IMR-90 (cell line): ENCODE measurements at regions not wholly inside any gene's neighbourhood (a gene's known extent, or its start where the extent isn't known, plus 50 kb on each side); places are given as distances from the start of the nearest gene placed in this dataset.

Experiments
- ATAC-seq: fragments of 200-7000 bp; cut with Tn5 transposase; 2 replicates; pipeline ENCODE4 v1.9.1; 2020; ENCODE audit warnings: low read depth, mild to moderate bottlenecking, moderate library complexity
- BruUV-seq: library from RNA; stranded (reverse); fragments of 400-500 nt; replicated peaks from 2 replicates; lab custom pipeline; 2021; lab: Mats Ljungman, UMichigan
- CTCF ChIA-PET: fragments of 300-600 bp; formaldehyde crosslinking; extraction: SDS; loops from one replicate; lab custom pipeline; 2021; ENCODE audit warnings: antibody characterized with exemption; lab: Yijun Ruan, JAX
- POLR2A ChIA-PET: fragments of 300-600 bp; sonication (Branson Sonifier 250); formaldehyde crosslinking; loops from one replicate; lab custom pipeline; 2022; ENCODE audit warnings: antibody characterized with exemption; ENCODE audit not compliant: unreplicated experiment; lab: Charles Lee
- DNase-seq: peaks from one replicate; pipeline ENCODE4 v3.0.0; 2013
- H2AFZ ChIP-seq: replicated peaks from 2 replicates; pipeline ENCODE3; 2013; ENCODE audit warnings: low read length, mild to moderate bottlenecking; ENCODE audit not compliant: poor library complexity
- H2AK5ac ChIP-seq: 2 replicates; pipeline ENCODE4 v1.6.1; 2013; ENCODE audit warnings: low read depth, low read length, inconsistent platforms
- H2AK9ac ChIP-seq: replicated peaks from 2 replicates; pipeline ENCODE3; 2013; ENCODE audit warnings: mild to moderate bottlenecking, low read depth, low read length, moderate library complexity; ENCODE audit not compliant: poor library complexity
- H2BK120ac ChIP-seq: 2 replicates; pipeline ENCODE4 v1.6.1; 2013; ENCODE audit warnings: low read depth, low read length, inconsistent platforms
- H2BK15ac ChIP-seq: 3 replicates; pipeline ENCODE4 v1.6.1; 2013; ENCODE audit warnings: low read depth, low read length, inconsistent platforms
- H2BK20ac ChIP-seq: 2 replicates; pipeline ENCODE4 v1.6.1; 2013; ENCODE audit warnings: low read depth, mild to moderate bottlenecking, inconsistent platforms, low read length, moderate library complexity
- H2BK5ac ChIP-seq: 2 replicates; pipeline ENCODE4 v1.6.1; 2013; ENCODE audit warnings: mild to moderate bottlenecking, low read depth, low read length, inconsistent platforms; ENCODE audit not compliant: poor library complexity, severe bottlenecking
- H3K14ac ChIP-seq: replicated peaks from 2 replicates; pipeline ENCODE4 v1.6.1; 2013; ENCODE audit warnings: low read depth, low read length, inconsistent platforms
- H3K18ac ChIP-seq: 2 replicates; pipeline ENCODE4 v1.6.1; 2013; ENCODE audit warnings: low read depth, low read length, control low read depth
- H3K23ac ChIP-seq: 2 replicates; pipeline ENCODE4 v1.6.1; 2013; ENCODE audit warnings: low read depth, low read length, inconsistent platforms
- H3K27ac ChIP-seq: 2 replicates; pipeline ENCODE4 v1.5.1; 2013; ENCODE audit warnings: mild to moderate bottlenecking, control low read depth, low read length; ENCODE audit not compliant: insufficient read depth
- H3K27me3 ChIP-seq: 2 replicates; pipeline ENCODE4 v1.6.1; 2013; ENCODE audit warnings: low read length; ENCODE audit not compliant: control insufficient read depth, insufficient read depth
- H3K36me3 ChIP-seq: 2 replicates; pipeline ENCODE4 v1.6.1; 2013; ENCODE audit warnings: low read length, mixed read lengths; ENCODE audit not compliant: control insufficient read depth, insufficient read depth
- H3K4ac ChIP-seq: 2 replicates; pipeline ENCODE4 v1.6.1; 2013; ENCODE audit warnings: low read depth, low read length, inconsistent platforms
- H3K4me1 ChIP-seq: 2 replicates; pipeline ENCODE4 v1.6.1; 2013; ENCODE audit warnings: low read length, mixed read lengths; ENCODE audit not compliant: control insufficient read depth, insufficient read depth
- H3K4me2 ChIP-seq: 2 replicates; pipeline ENCODE4 v1.6.1; 2013; ENCODE audit warnings: low read depth, mild to moderate bottlenecking, control low read depth, low read length, moderate library complexity
- H3K4me3 ChIP-seq: 2 replicates; pipeline ENCODE4 v1.5.1; 2013; ENCODE audit warnings: low read depth, mild to moderate bottlenecking, control low read depth, low read length, moderate library complexity; ENCODE audit not compliant: insufficient read depth
- H3K56ac ChIP-seq: 2 replicates; pipeline ENCODE4 v1.6.1; 2013; ENCODE audit warnings: low read length, inconsistent platforms; ENCODE audit not compliant: insufficient read depth; ENCODE audit errors: extremely low read depth
- H3K79me1 ChIP-seq, 2 experiments: 2 replicates each; pipeline ENCODE4 v1.6.1; 2013; ENCODE audit warnings: low read length in 2 of 2, inconsistent platforms in 1 of 2, low read depth in 1 of 2
- H3K9ac ChIP-seq: 2 replicates; pipeline ENCODE4 v1.6.1; 2013; ENCODE audit warnings: low read depth, low read length, control low read depth
- H3K9me1 ChIP-seq: 2 replicates; pipeline ENCODE4 v1.6.1; 2013; ENCODE audit warnings: low read length, inconsistent platforms; ENCODE audit not compliant: insufficient read depth
- H3K9me3 ChIP-seq: 2 replicates; pipeline ENCODE4 v1.6.1; 2013; ENCODE audit warnings: low read length; ENCODE audit not compliant: control insufficient read depth, insufficient read depth
- H4K20me1 ChIP-seq: 2 replicates; pipeline ENCODE4 v1.6.1; 2013; ENCODE audit warnings: low read length, inconsistent platforms; ENCODE audit not compliant: insufficient read depth
- H4K5ac ChIP-seq: 2 replicates; pipeline ENCODE4 v1.6.1; 2013; ENCODE audit warnings: mild to moderate bottlenecking, low read depth, low read length, control low read depth
- H4K8ac ChIP-seq, 2 experiments: 2 replicates each; pipeline ENCODE4 v1.6.1; 2013; ENCODE audit warnings: low read depth in 2 of 2, low read length in 2 of 2, control low read depth in 1 of 2, inconsistent platforms in 1 of 2
- H4K91ac ChIP-seq: 2 replicates; pipeline ENCODE4 v1.6.1; 2013; ENCODE audit warnings: low read depth, low read length, inconsistent platforms; ENCODE audit not compliant: insufficient read depth
- BHLHE40 ChIP-seq: fragments of 150-350 bp; IDR thresholded peaks from 2 replicates; pipeline ENCODE4 v1.6.1; 2016; ENCODE audit warnings: mild to moderate bottlenecking, low read depth, low read length
- CEBPB ChIP-seq: IDR thresholded peaks from 2 replicates; pipeline ENCODE4 v1.6.1; 2012; ENCODE audit warnings: low read depth, low read length, improper control_type of control experiment
- CTCF ChIP-seq: conservative IDR thresholded peaks from 2 replicates; pipeline ENCODE4 v1.5.1; 2012; ENCODE audit warnings: mild to moderate bottlenecking, low read depth, low read length, improper control_type of control experiment
- ELK1 ChIP-seq: fragments of 150-350 bp; IDR thresholded peaks from 2 replicates; pipeline ENCODE4 v1.6.1; 2016; ENCODE audit warnings: low read depth, mild to moderate bottlenecking, low read length, moderate library complexity, borderline replicate concordance
- FOS ChIP-seq: fragments of 150-350 bp; IDR thresholded peaks from 2 replicates; pipeline ENCODE4 v1.6.1; 2016; ENCODE audit warnings: low read depth, low read length
- MAFK ChIP-seq: IDR thresholded peaks from 2 replicates; pipeline ENCODE4 v1.6.1; 2012; ENCODE audit warnings: low read depth, low read length, improper control_type of control experiment
- MAZ ChIP-seq: IDR thresholded peaks from 2 replicates; pipeline ENCODE4 v1.6.1; 2012; ENCODE audit warnings: low read depth, mild to moderate bottlenecking, low read length, improper control_type of control experiment, moderate library complexity, borderline replicate concordance
- MXI1 ChIP-seq: IDR thresholded peaks from 2 replicates; pipeline ENCODE4 v1.6.1; 2012; ENCODE audit warnings: low read depth, mild to moderate bottlenecking, low read length, moderate library complexity, borderline replicate concordance
- NFE2L2 ChIP-seq: fragments of 150-350 bp; IDR thresholded peaks from 2 replicates; pipeline ENCODE4 v1.6.1; 2016; ENCODE audit warnings: low read depth, mild to moderate bottlenecking, low read length
- POLR2A ChIP-seq: IDR thresholded peaks from 2 replicates; pipeline ENCODE4 v1.6.1; 2012; ENCODE audit warnings: mild to moderate bottlenecking, low read depth, low read length
- RAD21 ChIP-seq: IDR thresholded peaks from 2 replicates; pipeline ENCODE4 v1.6.1; 2012; ENCODE audit warnings: low read length, improper control_type of control experiment
- RCOR1 ChIP-seq: IDR thresholded peaks from 2 replicates; pipeline ENCODE4 v1.6.1; 2012; ENCODE audit warnings: mild to moderate bottlenecking, low read length, improper control_type of control experiment; ENCODE audit not compliant: insufficient replicate concordance
- RFX5 ChIP-seq: IDR thresholded peaks from 2 replicates; pipeline ENCODE4 v1.8.0; 2012; ENCODE audit warnings: low read depth, mild to moderate bottlenecking, low read length, moderate library complexity
- SMC3 ChIP-seq: fragments of 150-350 bp; IDR thresholded peaks from 2 replicates; pipeline ENCODE4 v1.6.1; 2016; ENCODE audit warnings: low read depth, mild to moderate bottlenecking, antibody characterized with exemption, low read length, moderate library complexity
- USF2 ChIP-seq: fragments of 150-350 bp; IDR thresholded peaks from 2 replicates; pipeline ENCODE4 v1.6.1; 2017; ENCODE audit warnings: mild to moderate bottlenecking, antibody characterized with exemption, low read length, low read depth
- WGBS, 2 experiments: methylation state at CpG; one replicate each; pipeline versions ENCODE4 v1.1.5 to v1.1.7; 2013; ENCODE audit warnings: missing lambda C conversion rate in 2 of 2; ENCODE audit not compliant: insufficient read length in 1 of 2; ENCODE audit errors: extremely low coverage in 2 of 2; 5-methylcytosine and 5-hydroxymethylcytosine counted together
- dilution Hi-C: fragments of 300-500 bp; cut with HindIII; formaldehyde crosslinking; loops from one replicate; pipeline ENCODE4 v1.14.3; 2018; ENCODE audit warnings: low sequenced_read_pairs; ENCODE audit not compliant: unreplicated experiment
- in situ Hi-C: fragments of 300-500 bp; cut with MboI; formaldehyde crosslinking; loops from 3 replicates; pipeline ENCODE4 v1.14.3; 2019; ENCODE audit warnings: low sequenced_read_pairs, inconsistent platforms, mixed read lengths
- intact Hi-C: fragments of 100-400 bp; cut with micrococcal nuclease; formaldehyde crosslinking; loops from 2 replicates; pipeline ENCODE4 v1.10.0; 2022

GRCh38 chr4:1504595-1505500 lies 98.6 kb upstream of the NKX1-1 start:
- CTCF ChIA-PET, result no interaction called here
- WGBS, 2 experiments, result 67% methylated on average over 6 of the region's 17 CpGs; no CpG with 5 or more reads in 1 of the 2 experiments
- no peak for TF ChIP-seq RCOR1
- TF ChIP-seq FOS, result no peak
- TF ChIP-seq RAD21, result no peak
- no peak for TF ChIP-seq BHLHE40
- no peak for TF ChIP-seq MXI1
- TF ChIP-seq USF2, result no peak
- TF ChIP-seq SMC3, result no peak
- TF ChIP-seq MAFK, result no peak
- TF ChIP-seq ELK1, result no peak
- no peak for TF ChIP-seq CTCF
- TF ChIP-seq NFE2L2, result no peak
- no peak for TF ChIP-seq POLR2A
- no peak for TF ChIP-seq CEBPB
- TF ChIP-seq RFX5, result no peak
- no peak for TF ChIP-seq MAZ

More at GRCh38 chr4:1504595-1505500, 98.6 kb upstream of the NKX1-1 start:
- H2AK9ac ChIP-seq, result no peak overlapping the region
- H2BK20ac ChIP-seq, result no peak overlapping the region
- no peak overlapping the region for H2AK5ac ChIP-seq
- dilution Hi-C loops (no loop called here), in situ Hi-C loops (no loop called here), intact Hi-C loops (no loop called here)
- no TSS peak for BruUV-seq
- no peak overlapping the region for H3K14ac ChIP-seq
- H3K4ac ChIP-seq, result no peak overlapping the region
- H3K4me2 ChIP-seq, result no peak overlapping the region
- peaks cover under 1% of the 10 kb centered on the region; the same call in 1 of the 2 replicates for H3K9me1 ChIP-seq
- H3K36me3 ChIP-seq, result no peaks in the 10 kb centered on the region
- H4K20me1 ChIP-seq, result no peaks in the 10 kb centered on the region
- no peaks in the 10 kb centered on the region for H3K79me1 ChIP-seq
- H4K5ac ChIP-seq, result no peak overlapping the region
- peaks cover 32% of the 10 kb centered on the region for H3K27me3 ChIP-seq
- H3K9ac ChIP-seq, result no peak overlapping the region
- no peak overlapping the region for H4K8ac ChIP-seq
- 0 out of 2 replicates have a peak, but pooled peaks cover 3% of the 10 kb centered on the region for H3K9me3 ChIP-seq
- no peak overlapping the region for H3K4me3 ChIP-seq
- H2BK15ac ChIP-seq, result no peak overlapping the region
- no peak overlapping the region for H2AFZ ChIP-seq
- H3K56ac ChIP-seq, result no peak overlapping the region
- H4K91ac ChIP-seq, result no peak overlapping the region
- no peak overlapping the region for H2BK5ac ChIP-seq
- POLR2A ChIA-PET, result no interaction called here
- H3K27ac ChIP-seq, result no peak overlapping the region
- H2BK120ac ChIP-seq, result no peak overlapping the region
- no peak overlapping the region for H3K18ac ChIP-seq
- no peak overlapping the region for H3K23ac ChIP-seq
- DNase-seq (no peak), ATAC-seq (no peak)
- no peaks in the 10 kb centered on the region for H3K4me1 ChIP-seq
